ENCODE measurements at regions not wholly inside any gene's neighbourhood (a gene's known extent, or its start where the extent isn't known, plus 50 kb on each side); places are given as distances from the start of the nearest gene placed in this dataset.

GRCh38 chr1:29414086-29414485 lies 177.8 kb downstream of the PTPRU start:
- no peak for TF ChIP-seq CTCF (IDR thresholded peaks at IDR 0.05)
- no peak for TF ChIP-seq POLR2A (IDR thresholded peaks at IDR 0.05)

Data from upper lobe of left lung (tissue), 4 donors.